OCI-LY1 (cell line): ENCODE measurements at regions not wholly inside any gene's neighbourhood (a gene's known extent, or its start where the extent isn't known, plus 50 kb on each side); places are given as distances from the start of the nearest gene placed in this dataset.

Source experiments
- EZH2 ChIP-seq: fragments of 200-600 bp; sonication (generic), shearing (Covaris generic); IDR thresholded peaks from 2 replicates; pipeline ENCODE4 v1.8.0; 2017; ENCODE audit warnings: borderline replicate concordance, mixed run types, mild to moderate bottlenecking, antibody characterized with exemption, low read length, moderate library complexity, mixed read lengths
- TF ChIP-seq, protein P1 (sequence below): fragments of 200-600 bp; sonication (generic), shearing (Covaris generic); IDR thresholded peaks from 2 replicates; pipeline ENCODE4 v1.5.1; 2017; ENCODE audit warnings: mild to moderate bottlenecking, antibody characterized with exemption, low read length, moderate library complexity, mixed read lengths

DNA sequence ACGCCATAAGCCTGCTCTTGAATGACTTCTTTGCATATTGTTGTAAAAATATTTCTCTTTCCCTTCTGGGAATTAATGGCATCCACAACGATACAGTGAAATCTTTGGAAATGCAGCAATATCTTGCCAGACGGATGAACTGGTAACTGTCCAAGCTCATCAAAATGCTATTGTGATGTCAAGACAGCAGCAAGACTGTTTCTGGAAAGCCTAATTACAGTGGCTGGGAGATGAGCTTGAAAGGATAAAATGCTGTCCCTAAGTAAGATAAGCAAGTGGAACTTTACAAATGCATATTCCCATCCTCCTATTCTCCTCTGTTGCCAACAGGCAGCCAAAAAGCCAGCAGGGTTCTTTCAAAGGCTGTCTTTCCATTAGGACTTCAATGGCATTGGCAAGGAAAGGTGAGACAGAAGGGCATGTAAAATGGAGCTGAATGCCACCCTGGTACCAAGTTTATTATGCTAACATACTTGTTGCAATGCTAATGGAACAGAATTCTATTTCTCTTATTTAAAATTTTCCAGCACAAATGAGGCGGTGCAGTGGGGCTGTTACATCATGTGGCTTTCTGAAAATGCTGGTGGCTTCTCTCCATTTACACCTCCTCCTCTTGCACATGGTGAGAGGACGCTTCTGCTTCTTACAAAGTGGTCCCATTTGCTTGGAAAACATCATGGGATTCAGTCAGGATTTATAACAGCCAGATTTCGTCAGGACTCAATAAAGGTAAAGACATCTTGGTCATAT, 178.3 kb upstream of the PTER start:
- TF ChIP-seq, protein P1, sequence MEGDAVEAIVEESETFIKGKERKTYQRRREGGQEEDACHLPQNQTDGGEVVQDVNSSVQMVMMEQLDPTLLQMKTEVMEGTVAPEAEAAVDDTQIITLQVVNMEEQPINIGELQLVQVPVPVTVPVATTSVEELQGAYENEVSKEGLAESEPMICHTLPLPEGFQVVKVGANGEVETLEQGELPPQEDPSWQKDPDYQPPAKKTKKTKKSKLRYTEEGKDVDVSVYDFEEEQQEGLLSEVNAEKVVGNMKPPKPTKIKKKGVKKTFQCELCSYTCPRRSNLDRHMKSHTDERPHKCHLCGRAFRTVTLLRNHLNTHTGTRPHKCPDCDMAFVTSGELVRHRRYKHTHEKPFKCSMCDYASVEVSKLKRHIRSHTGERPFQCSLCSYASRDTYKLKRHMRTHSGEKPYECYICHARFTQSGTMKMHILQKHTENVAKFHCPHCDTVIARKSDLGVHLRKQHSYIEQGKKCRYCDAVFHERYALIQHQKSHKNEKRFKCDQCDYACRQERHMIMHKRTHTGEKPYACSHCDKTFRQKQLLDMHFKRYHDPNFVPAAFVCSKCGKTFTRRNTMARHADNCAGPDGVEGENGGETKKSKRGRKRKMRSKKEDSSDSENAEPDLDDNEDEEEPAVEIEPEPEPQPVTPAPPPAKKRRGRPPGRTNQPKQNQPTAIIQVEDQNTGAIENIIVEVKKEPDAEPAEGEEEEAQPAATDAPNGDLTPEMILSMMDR = no peak
- TF ChIP-seq EZH2 = no peak
